ENCODE measurements at regions not wholly inside any gene's neighbourhood (a gene's known extent, or its start where the extent isn't known, plus 50 kb on each side); places are given as distances from the start of the nearest gene placed in this dataset.
"Not testable (repeated sequence)": the region's sequence is repeated elsewhere in the genome, so short reads cannot be mapped to it uniquely, and the experiment has no call there.

GRCh38 chr5:154607746-154608145 is 129.7 kb upstream of the HAND1 start:
- H3K36me3 ChIP-seq (ENCODE audit: insufficient read depth, low read length), result no peaks in the 10 kb centered on the region
- no peak overlapping the region for H3K4me3 ChIP-seq
- H3K9me3 ChIP-seq (ENCODE audit: low read depth, low read length), result no peaks in the 10 kb centered on the region
- no peak overlapping the region for H3K27ac ChIP-seq
- TF ChIP-seq POLR2AphosphoS5 (IDR thresholded peaks at IDR 0.05; ENCODE audit: borderline replicate concordance, low read depth, low read length), result no peak
- no peak for TF ChIP-seq FOXP2 (optimal IDR thresholded peaks at IDR 0.05; ENCODE audit: control extremely low read depth, extremely low read length, insufficient read depth)
- no peak for TF ChIP-seq EZH2 (IDR thresholded peaks at IDR 0.05)
- no peak overlapping the region for H3K9ac ChIP-seq (ENCODE audit: insufficient read length)
- DNase-seq (ENCODE audit: low read depth, low spot score), result no peak

- Histone ChIP-seq H3K4me3 (no peak overlapping the region), H3K27ac (no peak overlapping the region), H3K36me3 (ENCODE audit: insufficient read depth, low read length) (no peaks in the 10 kb centered on the region), H3K9me3 (ENCODE audit: low read depth, low read length) (no peaks in the 10 kb centered on the region), H3K9ac (ENCODE audit: insufficient read length) (no peak overlapping the region)
- no peak for TF ChIP-seq POLR2AphosphoS5 (IDR thresholded peaks at IDR 0.05; ENCODE audit: borderline replicate concordance, low read depth, low read length)
- no peak for TF ChIP-seq EZH2 (IDR thresholded peaks at IDR 0.05)
- no peak for TF ChIP-seq FOXP2 (optimal IDR thresholded peaks at IDR 0.05; ENCODE audit: control extremely low read depth, extremely low read length, insufficient read depth)
- no peak for DNase-seq (ENCODE audit: low read depth, low spot score)
Observed at GRCh38 chr5:154606246-154606645, 128.2 kb upstream of the HAND1 start.

DNA sequence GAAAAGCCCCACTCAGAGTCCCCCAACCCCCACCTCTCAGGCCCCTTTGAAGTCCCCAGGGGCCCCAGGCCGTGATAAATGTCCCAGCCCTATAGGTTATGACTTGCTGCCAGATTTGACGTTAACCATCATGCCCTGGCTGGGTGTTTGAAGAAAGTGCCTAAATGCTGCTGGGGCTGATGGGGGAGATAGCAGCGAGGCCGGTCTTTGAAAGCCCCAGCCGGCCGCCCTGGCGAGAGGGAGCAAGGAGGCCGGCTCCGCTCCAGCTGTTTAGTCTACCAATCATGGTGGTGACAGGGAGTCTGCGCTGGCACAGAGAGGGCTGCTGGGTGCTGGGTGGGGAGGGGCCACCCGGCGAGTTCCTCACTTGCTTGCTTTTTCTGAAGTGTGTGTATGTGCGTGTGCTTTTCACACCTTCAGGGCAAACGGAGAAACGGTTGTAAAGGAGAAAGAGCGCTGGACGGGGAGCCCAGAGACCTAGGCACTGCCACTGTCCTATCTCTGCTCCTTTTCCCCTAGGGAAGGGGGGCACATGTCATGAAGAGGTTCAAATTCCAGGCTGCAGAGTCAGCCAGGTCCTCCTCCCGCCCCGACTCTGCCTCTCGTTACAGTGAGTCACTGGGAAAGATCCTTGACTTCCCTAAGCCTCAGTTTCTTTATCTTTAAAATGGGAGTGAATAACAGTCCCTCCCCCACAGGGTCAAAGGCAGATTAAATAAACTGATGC is 126.1 kb upstream of the HAND1 start:
- H3K9ac ChIP-seq (ENCODE audit: insufficient read length), result no peak overlapping the region
- no peak overlapping the region for H3K4me3 ChIP-seq
- no peak for TF ChIP-seq FOXP2 (optimal IDR thresholded peaks at IDR 0.05; ENCODE audit: control extremely low read depth, extremely low read length, insufficient read depth)
- TF ChIP-seq POLR2AphosphoS5 (IDR thresholded peaks at IDR 0.05; ENCODE audit: borderline replicate concordance, low read depth, low read length), result no peak
- TF ChIP-seq EZH2 (IDR thresholded peaks at IDR 0.05), result no peak
- no peaks in the 10 kb centered on the region for H3K9me3 ChIP-seq (ENCODE audit: low read depth, low read length)
- no peak for DNase-seq (ENCODE audit: low read depth, low spot score)
- H3K27ac ChIP-seq, result no peak overlapping the region
- H3K36me3 ChIP-seq (ENCODE audit: insufficient read depth, low read length), result no peaks in the 10 kb centered on the region

GRCh38 chr5:154603485-154603884 is 125.5 kb upstream of the HAND1 start:
- no peak overlapping the region for H3K27ac ChIP-seq
- TF ChIP-seq FOXP2 (optimal IDR thresholded peaks at IDR 0.05; ENCODE audit: control extremely low read depth, extremely low read length, insufficient read depth) (no peak), EZH2 (IDR thresholded peaks at IDR 0.05) (no peak), POLR2AphosphoS5 (IDR thresholded peaks at IDR 0.05; ENCODE audit: borderline replicate concordance, low read depth, low read length) (no peak)
- no peak for DNase-seq (ENCODE audit: low read depth, low spot score)
- no peaks in the 10 kb centered on the region for H3K36me3 ChIP-seq (ENCODE audit: insufficient read depth, low read length)
- H3K4me3 ChIP-seq, result no peak overlapping the region
- no peaks in the 10 kb centered on the region for H3K9me3 ChIP-seq (ENCODE audit: low read depth, low read length)
- no peak overlapping the region for H3K9ac ChIP-seq (ENCODE audit: insufficient read length)

GRCh38 chr5:154603011-154603410 is 125.0 kb upstream of the HAND1 start:
- no peak overlapping the region for H3K9ac ChIP-seq (ENCODE audit: insufficient read length)
- TF ChIP-seq EZH2 (IDR thresholded peaks at IDR 0.05), result no peak
- TF ChIP-seq POLR2AphosphoS5 (IDR thresholded peaks at IDR 0.05; ENCODE audit: borderline replicate concordance, low read depth, low read length), result no peak
- no peak for TF ChIP-seq FOXP2 (optimal IDR thresholded peaks at IDR 0.05; ENCODE audit: control extremely low read depth, extremely low read length, insufficient read depth)
- no peaks in the 10 kb centered on the region for H3K9me3 ChIP-seq (ENCODE audit: low read depth, low read length)
- no peak for DNase-seq (ENCODE audit: low read depth, low spot score)
- H3K27ac ChIP-seq, result no peak overlapping the region
- H3K36me3 ChIP-seq (ENCODE audit: insufficient read depth, low read length), result no peaks in the 10 kb centered on the region
- no peak overlapping the region for H3K4me3 ChIP-seq

DNA sequence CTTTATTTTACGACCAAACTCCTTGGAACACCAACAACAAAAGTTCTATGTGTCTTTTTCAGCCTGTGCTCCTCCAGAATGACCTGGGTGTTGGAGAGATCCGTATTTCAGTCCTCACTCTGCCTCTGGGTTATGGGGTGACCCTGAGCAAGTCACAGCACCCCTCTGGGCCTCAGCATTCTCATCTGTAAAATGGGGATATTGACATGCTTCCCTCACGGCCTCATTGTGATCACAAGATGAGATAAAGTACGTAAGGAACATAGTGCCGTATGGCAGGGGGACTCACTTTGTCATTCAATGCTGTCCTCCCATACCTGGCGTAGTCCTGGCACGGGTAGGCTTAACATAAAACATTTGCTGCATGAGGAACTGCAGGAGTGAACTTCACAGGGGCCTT is 123.0 kb upstream of the HAND1 start:
- no peaks in the 10 kb centered on the region for H3K36me3 ChIP-seq (ENCODE audit: insufficient read depth, low read length)
- H3K9ac ChIP-seq (ENCODE audit: insufficient read length), result no peak overlapping the region
- H3K27ac ChIP-seq, result no peak overlapping the region
- no peak overlapping the region for H3K4me3 ChIP-seq
- no peaks in the 10 kb centered on the region for H3K9me3 ChIP-seq (ENCODE audit: low read depth, low read length)
- no peak for TF ChIP-seq FOXP2 (optimal IDR thresholded peaks at IDR 0.05; ENCODE audit: control extremely low read depth, extremely low read length, insufficient read depth)
- no peak for TF ChIP-seq POLR2AphosphoS5 (IDR thresholded peaks at IDR 0.05; ENCODE audit: borderline replicate concordance, low read depth, low read length)
- TF ChIP-seq EZH2 (IDR thresholded peaks at IDR 0.05), result no peak
- DNase-seq (ENCODE audit: low read depth, low spot score), result no peak

DNA sequence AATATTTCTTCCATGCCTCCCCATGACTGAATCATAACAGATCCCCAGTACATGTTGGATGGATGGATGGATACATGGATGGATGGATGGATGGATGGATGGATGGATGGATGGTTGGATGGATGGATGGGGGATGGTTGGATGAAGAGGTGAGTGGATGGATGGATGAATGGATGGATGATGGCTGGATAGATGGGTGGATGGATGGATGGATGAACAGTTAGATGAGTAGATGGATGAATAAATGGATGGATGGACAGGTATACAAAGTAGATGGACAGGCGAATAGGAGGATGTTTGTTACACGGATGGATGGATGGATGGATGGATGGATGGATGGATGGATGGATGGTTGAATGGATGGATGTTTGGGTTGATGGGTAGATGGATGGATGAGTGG is 120.0 kb upstream of the HAND1 start:
- H3K9me3 ChIP-seq (ENCODE audit: low read depth, low read length), result no peaks in the 10 kb centered on the region
- no peak overlapping the region for H3K4me3 ChIP-seq
- H3K36me3 ChIP-seq (ENCODE audit: insufficient read depth, low read length), result no peaks in the 10 kb centered on the region
- no peak for TF ChIP-seq FOXP2 (optimal IDR thresholded peaks at IDR 0.05; ENCODE audit: control extremely low read depth, extremely low read length, insufficient read depth)
- TF ChIP-seq EZH2 (IDR thresholded peaks at IDR 0.05), result no peak
- TF ChIP-seq POLR2AphosphoS5 (IDR thresholded peaks at IDR 0.05; ENCODE audit: borderline replicate concordance, low read depth, low read length), result no peak
- no peak overlapping the region for H3K9ac ChIP-seq (ENCODE audit: insufficient read length)
- no peak for DNase-seq (ENCODE audit: low read depth, low spot score)
- H3K27ac ChIP-seq, result no peak overlapping the region

DNA sequence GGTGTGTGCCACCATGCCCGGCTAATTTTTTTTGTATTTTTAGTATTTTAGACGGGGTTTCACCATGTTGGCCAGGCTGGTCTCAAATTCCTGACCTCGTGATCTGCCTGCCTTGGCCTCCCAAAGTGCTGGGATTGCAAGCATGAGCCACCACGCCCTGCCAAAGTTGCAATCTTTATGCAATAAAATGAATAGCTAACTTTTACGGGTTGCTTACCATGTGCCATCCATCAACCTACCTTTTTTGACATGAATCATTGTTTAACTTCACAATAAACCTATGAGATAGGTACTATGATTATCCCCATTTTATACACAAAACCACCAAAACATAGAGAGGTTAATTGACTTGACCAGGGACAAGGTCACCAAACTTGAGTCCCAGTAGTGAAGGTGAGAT is 118.8 kb upstream of the HAND1 start:
- H3K4me3 ChIP-seq; H3K9ac ChIP-seq (ENCODE audit: insufficient read length); DNase-seq (ENCODE audit: low read depth, low spot score); H3K9me3 ChIP-seq (ENCODE audit: low read depth, low read length); H3K36me3 ChIP-seq (ENCODE audit: insufficient read depth, low read length); H3K27ac ChIP-seq: not testable (repeated sequence)

DNA sequence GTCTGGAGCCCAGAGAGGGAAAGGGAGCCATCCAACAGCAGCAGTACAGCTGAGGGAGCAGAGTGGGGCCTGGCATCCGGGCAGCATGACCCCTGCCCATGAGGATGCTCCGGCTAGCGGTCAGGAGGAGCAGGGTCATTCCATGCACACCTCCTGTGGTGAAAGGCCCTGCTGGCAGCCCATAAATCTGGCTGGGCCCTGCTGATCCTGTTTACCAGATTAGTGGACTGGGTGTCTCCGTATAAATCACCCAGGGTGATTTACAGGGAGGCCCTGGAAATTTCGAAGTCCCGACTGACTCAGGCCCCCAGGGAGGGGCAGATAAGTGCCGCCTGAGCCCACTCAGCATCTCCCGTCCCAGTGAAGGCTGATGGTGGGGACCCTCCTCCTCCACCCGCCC is 117.6 kb upstream of the HAND1 start:
- Histone ChIP-seq H3K36me3 (ENCODE audit: insufficient read depth, low read length) (no peaks in the 10 kb centered on the region), H3K4me3 (no peak overlapping the region), H3K9ac (ENCODE audit: insufficient read length) (no peak overlapping the region), H3K27ac (no peak overlapping the region), H3K9me3 (ENCODE audit: low read depth, low read length) (no peaks in the 10 kb centered on the region)
- DNase-seq (ENCODE audit: low read depth, low spot score), result no peak
- TF ChIP-seq POLR2AphosphoS5 (IDR thresholded peaks at IDR 0.05; ENCODE audit: borderline replicate concordance, low read depth, low read length) (no peak), FOXP2 (optimal IDR thresholded peaks at IDR 0.05; ENCODE audit: control extremely low read depth, extremely low read length, insufficient read depth) (no peak), EZH2 (IDR thresholded peaks at IDR 0.05) (no peak)
